ENCODE measurements at regions not wholly inside any gene's neighbourhood (a gene's known extent, or its start where the extent isn't known, plus 50 kb on each side); places are given as distances from the start of the nearest gene placed in this dataset.
"Not testable (repeated sequence)": the region's sequence is repeated elsewhere in the genome, so short reads cannot be mapped to it uniquely, and the experiment has no call there.

- no peak for TF ChIP-seq CTCF (IDR thresholded peaks at IDR 0.05; ENCODE audit: insufficient read depth, low read length, missing control alignments)
- POLR2A ChIA-PET: no interaction called here
- H3K4me3 ChIP-seq (ENCODE audit: low read depth, low read length): no peak overlapping the region
- DNase-seq (ENCODE audit: low read depth, low spot score): no peak
- CTCF ChIA-PET: no interaction called here
Observed at GRCh38 chr4:59666645-59667044, 1533.5 kb upstream of the ADGRL3 start.

GRCh38 chr4:59671037-59671436, 1529.1 kb upstream of the ADGRL3 start:
- POLR2A ChIA-PET: no interaction called here
- no peak overlapping the region for H3K4me3 ChIP-seq (ENCODE audit: low read depth, low read length)
- DNase-seq (ENCODE audit: low read depth, low spot score): no peak
- TF ChIP-seq CTCF (IDR thresholded peaks at IDR 0.05; ENCODE audit: insufficient read depth, low read length, missing control alignments): no peak
- CTCF ChIA-PET: no interaction called here

GRCh38 chr4:59676389-59676788, 1523.7 kb upstream of the ADGRL3 start:
- POLR2A ChIA-PET: no interaction called here
- no peak for DNase-seq (ENCODE audit: low read depth, low spot score)
- no peak overlapping the region for H3K4me3 ChIP-seq (ENCODE audit: low read depth, low read length)
- TF ChIP-seq CTCF (IDR thresholded peaks at IDR 0.05; ENCODE audit: insufficient read depth, low read length, missing control alignments): no peak
- CTCF ChIA-PET: no interaction called here

- DNase-seq (ENCODE audit: low read depth, low spot score); POLR2A ChIA-PET; CTCF ChIA-PET; H3K4me3 ChIP-seq (ENCODE audit: low read depth, low read length): not testable (repeated sequence)
Observed at GRCh38 chr4:59676992-59677391, 1523.1 kb upstream of the ADGRL3 start.

DNA sequence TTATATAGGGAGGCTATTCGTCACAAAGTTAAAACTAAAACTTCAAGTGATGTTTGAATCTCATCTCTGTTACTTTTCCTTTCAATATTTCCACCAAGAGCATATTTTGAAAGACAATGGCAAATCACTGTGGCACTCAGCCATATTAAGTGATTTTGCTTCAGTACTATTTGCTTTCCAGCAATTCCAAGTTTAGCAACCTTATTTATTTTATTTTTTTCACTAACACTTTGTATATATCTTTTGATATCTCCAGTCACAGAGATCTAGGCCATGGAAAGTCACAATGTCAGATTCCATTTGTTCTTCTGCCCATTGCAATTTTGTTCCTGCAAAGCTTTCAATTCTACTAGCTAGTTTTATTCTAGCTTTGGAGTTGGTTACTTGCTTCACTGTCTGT, 1514.5 kb upstream of the ADGRL3 start:
- CTCF ChIA-PET: no interaction called here
- no peak for TF ChIP-seq CTCF (IDR thresholded peaks at IDR 0.05; ENCODE audit: insufficient read depth, low read length, missing control alignments)
- DNase-seq (ENCODE audit: low read depth, low spot score): no peak

DNA sequence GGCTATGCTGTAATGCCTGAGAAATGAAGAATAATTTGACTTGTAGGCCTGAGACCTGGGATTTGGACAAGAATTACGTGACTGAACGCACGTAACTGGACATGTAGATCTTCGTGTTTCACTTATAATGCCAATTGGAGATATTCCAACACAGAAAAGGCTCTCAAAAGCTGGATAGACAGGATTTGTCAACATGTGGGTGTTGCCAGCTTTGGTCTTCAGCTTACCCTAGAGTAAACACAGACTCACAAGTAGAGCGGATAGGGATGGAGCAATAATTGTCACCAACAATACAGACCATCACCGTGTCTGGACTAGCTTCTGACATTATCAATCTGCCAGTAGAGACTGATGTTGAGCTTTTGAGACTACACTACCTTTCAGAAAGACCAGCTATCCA, 1511.0 kb upstream of the ADGRL3 start:
- DNase-seq (ENCODE audit: low read depth, low spot score): no peak
- POLR2A ChIA-PET: no interaction called here
- H3K4me3 ChIP-seq (ENCODE audit: low read depth, low read length): no peak overlapping the region
- no peak for TF ChIP-seq CTCF (IDR thresholded peaks at IDR 0.05; ENCODE audit: insufficient read depth, low read length, missing control alignments)
- CTCF ChIA-PET: no interaction called here

More for the DNA sequence above, 1514.5 kb upstream of the ADGRL3 start:
- no peak overlapping the region for H3K4me3 ChIP-seq (ENCODE audit: low read depth, low read length)
- POLR2A ChIA-PET: no interaction called here

DNA sequence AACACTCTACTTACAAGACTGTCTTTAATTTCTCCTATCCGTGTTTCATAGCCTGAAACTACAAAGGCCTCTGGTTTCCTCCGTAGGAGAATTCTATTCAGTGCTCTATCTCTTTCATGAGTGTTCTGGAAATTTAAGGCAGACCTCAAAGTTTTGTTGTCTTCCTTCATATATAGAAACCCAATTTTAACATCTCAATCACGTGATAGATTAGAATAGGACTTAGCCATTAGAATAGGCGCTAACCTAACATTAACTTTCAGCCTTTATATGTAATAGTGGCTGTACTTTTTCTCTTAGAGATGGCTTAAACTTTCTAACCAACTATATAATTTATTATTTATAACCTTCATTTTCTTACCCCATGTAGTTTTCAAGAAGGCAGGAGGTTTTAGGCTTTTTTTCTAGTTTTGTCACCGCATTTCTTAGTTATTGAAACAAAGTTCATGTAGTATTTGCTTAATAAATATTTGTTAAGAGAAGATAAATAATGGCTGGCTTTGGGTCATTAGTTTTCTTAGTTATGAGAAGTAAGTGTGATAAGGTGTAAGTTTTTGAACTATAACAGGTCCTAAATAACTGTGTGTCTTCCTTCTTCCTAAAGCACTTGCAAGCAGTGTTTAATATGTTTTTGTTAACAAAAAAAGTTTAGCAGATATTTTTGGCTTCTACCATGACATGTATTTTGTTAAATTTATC, 1504.6 kb upstream of the ADGRL3 start:
- H3K4me3 ChIP-seq (ENCODE audit: low read depth, low read length): no peak overlapping the region
- POLR2A ChIA-PET: no interaction called here
- CTCF ChIA-PET: no interaction called here

More for the DNA sequence above, 1504.6 kb upstream of the ADGRL3 start:
- TF ChIP-seq CTCF (IDR thresholded peaks at IDR 0.05; ENCODE audit: insufficient read depth, low read length, missing control alignments): no peak
- DNase-seq (ENCODE audit: low read depth, low spot score): no peak
